AG04450 (cell line): ENCODE measurements at regions not wholly inside any gene's neighbourhood (a gene's known extent, or its start where the extent isn't known, plus 50 kb on each side); places are given as distances from the start of the nearest gene placed in this dataset.

ENCODE experiments used
- CTCF ChIA-PET: fragments of 300-600, 350-600 bp; formaldehyde crosslinking; extraction: SDS; loops from one replicate; lab custom pipeline; 2022; ENCODE audit warnings: antibody characterized with exemption, inconsistent platforms; lab: Charles Lee
- POLR2A ChIA-PET: fragments of 350-600 bp; formaldehyde crosslinking; extraction: SDS; loops from one replicate; lab custom pipeline; 2021; ENCODE audit warnings: antibody characterized with exemption, inconsistent platforms; lab: Yijun Ruan, JAX
- DNase-seq: peaks from one replicate; pipeline ENCODE4 v3.0.0-alpha.2; 2011; ENCODE audit warnings: low read depth, low spot score
- H3K27ac ChIP-seq: one replicate; pipeline ENCODE4 v1.5.1; 2012; ENCODE audit warnings: low read depth, low read length, control low read depth
- H3K27me3 ChIP-seq: one replicate; pipeline ENCODE4 v1.6.0; 2012; ENCODE audit warnings: low read length; ENCODE audit not compliant: control insufficient read depth, insufficient read depth
- H3K4me3 ChIP-seq: 2 replicates; pipeline ENCODE4 v1.5.1; 2011; ENCODE audit warnings: mild to moderate bottlenecking, low read depth, low read length, control low read depth
- H3K9me3 ChIP-seq: 2 replicates; pipeline ENCODE4 v1.5.1; 2012; ENCODE audit warnings: low read length; ENCODE audit not compliant: control insufficient read depth, insufficient read depth
- TF ChIP-seq, protein P1 (sequence below): IDR thresholded peaks from 2 replicates; pipeline ENCODE4 v1.5.1; 2011; ENCODE audit warnings: low read depth, low read length, control low read depth, inconsistent platforms

GRCh38 chr7:41336981-41337380 is 365.9 kb downstream of the INHBA start:
- POLR2A ChIA-PET = no interaction called here
- CTCF ChIA-PET = interaction anchor here (0.5 kb wide), 1 partner anchor 24 kb away, joined by 3 read pairs; no protein-coding TSS in a partner anchor
- DNase-seq = no peak
- Histone ChIP-seq H3K4me3 (no peak overlapping the region), H3K27ac (no peak overlapping the region), H3K27me3 (no peaks in the 10 kb centered on the region), H3K9me3 (no peaks in the 10 kb centered on the region)
- TF ChIP-seq, protein P1, sequence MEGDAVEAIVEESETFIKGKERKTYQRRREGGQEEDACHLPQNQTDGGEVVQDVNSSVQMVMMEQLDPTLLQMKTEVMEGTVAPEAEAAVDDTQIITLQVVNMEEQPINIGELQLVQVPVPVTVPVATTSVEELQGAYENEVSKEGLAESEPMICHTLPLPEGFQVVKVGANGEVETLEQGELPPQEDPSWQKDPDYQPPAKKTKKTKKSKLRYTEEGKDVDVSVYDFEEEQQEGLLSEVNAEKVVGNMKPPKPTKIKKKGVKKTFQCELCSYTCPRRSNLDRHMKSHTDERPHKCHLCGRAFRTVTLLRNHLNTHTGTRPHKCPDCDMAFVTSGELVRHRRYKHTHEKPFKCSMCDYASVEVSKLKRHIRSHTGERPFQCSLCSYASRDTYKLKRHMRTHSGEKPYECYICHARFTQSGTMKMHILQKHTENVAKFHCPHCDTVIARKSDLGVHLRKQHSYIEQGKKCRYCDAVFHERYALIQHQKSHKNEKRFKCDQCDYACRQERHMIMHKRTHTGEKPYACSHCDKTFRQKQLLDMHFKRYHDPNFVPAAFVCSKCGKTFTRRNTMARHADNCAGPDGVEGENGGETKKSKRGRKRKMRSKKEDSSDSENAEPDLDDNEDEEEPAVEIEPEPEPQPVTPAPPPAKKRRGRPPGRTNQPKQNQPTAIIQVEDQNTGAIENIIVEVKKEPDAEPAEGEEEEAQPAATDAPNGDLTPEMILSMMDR = no peak

- TF ChIP-seq, protein P1 = no peak
- POLR2A ChIA-PET = no interaction called here
- Histone ChIP-seq H3K27ac (no peak overlapping the region), H3K9me3 (no peaks in the 10 kb centered on the region), H3K27me3 (no peaks in the 10 kb centered on the region), H3K4me3 (no peak overlapping the region)
- DNase-seq = no peak
- CTCF ChIA-PET = no interaction called here
Measured at GRCh38 chr7:41336455-41336952, 366.4 kb downstream of the INHBA start.

- H3K9me3 ChIP-seq = no peaks in the 10 kb centered on the region
- no peaks in the 10 kb centered on the region for H3K27me3 ChIP-seq
- no peak for DNase-seq
- ChIA-PET POLR2A (no interaction called here), CTCF (no interaction called here)
- TF ChIP-seq, protein P1 = no peak
- no peak overlapping the region for H3K4me3 ChIP-seq
- no peak overlapping the region for H3K27ac ChIP-seq
Measured at GRCh38 chr7:41334071-41334862, 368.6 kb downstream of the INHBA start.

DNA sequence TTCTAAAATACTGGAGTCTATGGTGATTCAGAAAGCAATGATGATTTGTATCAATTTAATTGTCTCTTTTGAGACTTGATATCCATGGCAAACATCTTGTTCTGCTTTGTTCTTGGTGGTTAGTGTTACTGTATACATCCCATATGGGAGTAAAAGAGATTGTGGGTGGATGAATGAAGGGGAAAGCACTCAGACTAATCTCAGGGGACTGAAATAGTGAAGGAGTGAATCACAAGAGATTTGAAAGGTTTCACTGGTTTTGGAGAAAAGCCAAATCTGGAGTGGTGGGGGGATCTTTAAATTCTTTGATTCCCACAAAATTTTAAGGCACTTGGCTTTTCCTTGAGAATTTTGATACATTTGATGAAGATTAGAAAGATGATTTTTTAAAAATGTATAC is 369.4 kb downstream of the INHBA start:
- DNase-seq = peak; percentile 47
- Histone ChIP-seq H3K9me3 (no peaks in the 10 kb centered on the region), H3K4me3 (no peak overlapping the region), H3K27ac (no peak overlapping the region), H3K27me3 (no peaks in the 10 kb centered on the region)
- CTCF ChIA-PET = no interaction called here
- POLR2A ChIA-PET = no interaction called here
- TF ChIP-seq, protein P1 = no peak

- H3K27me3 ChIP-seq = no peaks in the 10 kb centered on the region
- H3K9me3 ChIP-seq = no peaks in the 10 kb centered on the region
- H3K4me3 ChIP-seq = no peak overlapping the region
- ChIA-PET CTCF (no interaction called here), POLR2A (no interaction called here)
- H3K27ac ChIP-seq = no peak overlapping the region
- TF ChIP-seq, protein P1 = no peak
- DNase-seq = no peak
Measured at GRCh38 chr7:41331194-41331593, 371.7 kb downstream of the INHBA start.
